GM12878 (cell line): ENCODE measurements at regions not wholly inside any gene's neighbourhood (a gene's known extent, or its start where the extent isn't known, plus 50 kb on each side); places are given as distances from the start of the nearest gene placed in this dataset.

Experiments used
- ATAC-seq: fragments of 200-7000 bp; cut with Tn5 transposase; 3 replicates; pipeline ENCODE4 v1.9.1; 2020; ENCODE audit warnings: mild to moderate bottlenecking, moderate library complexity
- BruUV-seq: library from RNA; stranded (reverse); fragments of 400-500 nt; replicated peaks from 2 replicates; lab custom pipeline; 2021; lab: Mats Ljungman, UMichigan
- CTCF ChIA-PET: fragments of 300-600 bp; sonication (Branson Sonifier 250); formaldehyde crosslinking; extraction: SDS; loops from one replicate; lab custom pipeline; 2021; ENCODE audit warnings: inconsistent platforms; lab: Yijun Ruan, JAX
- POLR2A ChIA-PET: fragments of 350-600 bp; formaldehyde crosslinking; extraction: SDS; loops from one replicate; lab custom pipeline; 2021; ENCODE audit warnings: inconsistent platforms; lab: Charles Lee
- RAD21 ChIA-PET: fragments of 300-600 bp; sonication (Branson Sonifier 250); formaldehyde crosslinking; loops from one replicate; lab custom pipeline; 2023; ENCODE audit warnings: antibody characterized with exemption; ENCODE audit not compliant: unreplicated experiment; lab: Charles Lee
- SMC1A ChIA-PET: fragments of 300-600 bp; sonication (Branson Sonifier 250); formaldehyde crosslinking; loops from one replicate; lab custom pipeline; 2023; ENCODE audit not compliant: unreplicated experiment, uncharacterized antibody; lab: Charles Lee
- DNase-seq: peaks from one replicate; pipeline ENCODE4 v3.0.0-alpha.2; 2011; ENCODE audit warnings: low read depth, low spot score
- FAIRE-seq: peaks from 3 replicates; lab custom pipeline; 2011; peaks lifted over from hg19 to GRCh38; lab: Jason Lieb, UNC
- H2AFZ ChIP-seq: 2 replicates; pipeline ENCODE4 v1.6.0; 2011; ENCODE audit warnings: low read depth, low read length, control low read depth; ENCODE audit not compliant: control insufficient read depth
- H3K27ac ChIP-seq: 2 replicates; pipeline ENCODE4 v1.5.1; 2011; ENCODE audit warnings: control low read depth; ENCODE audit not compliant: control insufficient read depth, insufficient read depth
- H3K27me3 ChIP-seq, 2 experiments: replicated peaks in 1 of 2; 2 replicates each; pipeline versions ENCODE4 v1.6.0 to v1.6.1; 2011; ENCODE audit warnings: low read length in 1 of 2; ENCODE audit not compliant: control insufficient read depth in 2 of 2, insufficient read depth in 2 of 2
- H3K36me3 ChIP-seq, 2 experiments: 2 replicates each; pipeline ENCODE4 v1.5.1; 2011; ENCODE audit warnings: low read length in 1 of 2; ENCODE audit not compliant: control insufficient read depth in 2 of 2, insufficient read depth in 2 of 2
- H3K4me1 ChIP-seq: 2 replicates; pipeline ENCODE4 v1.6.1; 2011; ENCODE audit warnings: mild to moderate bottlenecking, low read length, moderate library complexity, mixed read lengths; ENCODE audit not compliant: control insufficient read depth, insufficient read depth
- H3K4me2 ChIP-seq: 2 replicates; pipeline ENCODE4 v1.6.0; 2011; ENCODE audit warnings: control low read depth; ENCODE audit not compliant: control insufficient read depth, insufficient read depth
- H3K4me3 ChIP-seq: fragments of 200-600 bp; sonication (generic); 2 replicates; pipeline ENCODE4 v1.5.1; 2016
- H3K79me2 ChIP-seq: 2 replicates; pipeline ENCODE4 v1.6.0; 2011; ENCODE audit warnings: low read length; ENCODE audit not compliant: control insufficient read depth, insufficient read depth
- H3K9ac ChIP-seq: 2 replicates; pipeline ENCODE4 v1.8.0; 2011; ENCODE audit warnings: low read length, control low read depth, mixed read lengths; ENCODE audit not compliant: control insufficient read depth, insufficient read depth
- H3K9me3 ChIP-seq: replicated peaks from 3 replicates; pipeline ENCODE4 v1.5.1; 2011; ENCODE audit warnings: mild to moderate bottlenecking, low read length; ENCODE audit not compliant: control insufficient read depth, insufficient read depth
- H4K20me1 ChIP-seq: 2 replicates; pipeline ENCODE4 v1.6.0; 2011; ENCODE audit not compliant: control insufficient read depth, insufficient read depth
- BACH1 ChIP-seq: fragments of 450-650 bp; IDR thresholded peaks from 2 replicates; pipeline ENCODE4 v1.6.1; 2017; ENCODE audit warnings: mild to moderate bottlenecking, borderline replicate concordance
- BHLHE40 ChIP-seq, 2 experiments: fragments of 450-650 bp in 1 of 2; IDR thresholded peaks; 2 replicates each; pipeline ENCODE4 v1.6.1; 2011 to 2017; ENCODE audit warnings: low read depth in 2 of 2, borderline replicate concordance in 1 of 2, improper control_type of control experiment in 1 of 2, low read length in 1 of 2, mild to moderate bottlenecking in 1 of 2
- HCFC1 ChIP-seq: fragments of 150-350 bp; IDR thresholded peaks from 2 replicates; pipeline ENCODE4 v1.6.1; 2014; ENCODE audit warnings: low read length
- HDAC6 ChIP-seq: fragments of 200-600 bp; sonication (generic); IDR thresholded peaks from one replicate; pipeline ENCODE4 v1.8.0; 2017; ENCODE audit warnings: antibody characterized with exemption; ENCODE audit not compliant: unreplicated experiment
- MYB ChIP-seq: fragments of 150-350 bp; IDR thresholded peaks from 2 replicates; pipeline ENCODE4 v1.6.1; 2014; ENCODE audit warnings: mild to moderate bottlenecking, low read depth, low read length, borderline replicate concordance
- NR2C2 ChIP-seq: IDR thresholded peaks from 2 replicates; pipeline ENCODE4 v1.6.1; 2011; ENCODE audit warnings: borderline replicate concordance, low read depth; ENCODE audit not compliant: control insufficient read depth, insufficient read length
- RELA ChIP-seq: fragments of 450-650 bp; IDR thresholded peaks from 2 replicates; pipeline ENCODE4 v1.8.0; 2014; ENCODE audit warnings: borderline replicate concordance; ENCODE audit not compliant: partially characterized antibody
- SPI1 ChIP-seq: IDR thresholded peaks from 2 replicates; pipeline ENCODE4 v1.6.1; 2011; ENCODE audit warnings: low read depth, mild to moderate bottlenecking, low read length, moderate library complexity, borderline replicate concordance; ENCODE audit not compliant: insufficient read depth
- STAT1 ChIP-seq: fragments of 450-650 bp; conservative IDR thresholded peaks from 2 replicates; pipeline ENCODE4 v1.6.1; 2014; ENCODE audit warnings: antibody characterized with exemption, mild to moderate bottlenecking
- WRNIP1 ChIP-seq: IDR thresholded peaks from 2 replicates; pipeline ENCODE4 v1.6.1; 2011; ENCODE audit warnings: low read depth, low read length, improper control_type of control experiment, borderline replicate concordance
- WGBS: methylation state at CpG from one replicate; pipeline ENCODE4 v1.1.6; 2016; ENCODE audit warnings: low lambda C conversion rate; ENCODE audit not compliant: insufficient replicate concordance, insufficient coverage; ENCODE audit errors: missing lambda C conversion rate; 5-methylcytosine and 5-hydroxymethylcytosine counted together
- in situ Hi-C: fragments of 300-500 bp; cut with MboI; formaldehyde crosslinking; loops from 9 replicates; pipeline ENCODE4 v1.14.3; 2018; ENCODE audit warnings: mixed read lengths
- intact Hi-C: fragments of 100-400 bp; cut with micrococcal nuclease; formaldehyde crosslinking; loops from one replicate; pipeline ENCODE4 v1.14.2; 2022; ENCODE audit not compliant: unreplicated experiment
- TF ChIP-seq, protein P1 (sequence below): IDR thresholded peaks from 2 replicates; pipeline ENCODE4 v1.6.1; 2012; ENCODE audit warnings: low read depth, low read length, improper control_type of control experiment
- TF ChIP-seq, protein P2 (sequence below): IDR thresholded peaks from 2 replicates; pipeline ENCODE4 v1.6.1; 2011; ENCODE audit warnings: low read depth, mild to moderate bottlenecking, low read length, moderate library complexity, borderline replicate concordance; ENCODE audit errors: extremely low read depth
- TF ChIP-seq, protein P3 (sequence below): fragments of 450-650 bp; IDR thresholded peaks from 2 replicates; pipeline ENCODE4 v1.6.1; 2017; ENCODE audit warnings: antibody characterized with exemption, mild to moderate bottlenecking, moderate library complexity
- TF ChIP-seq, protein P4 (sequence below): fragments of 450-650 bp; IDR thresholded peaks from 2 replicates; pipeline ENCODE4 v1.6.1; 2017; ENCODE audit warnings: borderline replicate concordance
- TF ChIP-seq, protein P5 (sequence below): IDR thresholded peaks from 2 replicates; pipeline ENCODE4 v1.6.1; 2012; ENCODE audit warnings: mild to moderate bottlenecking, low read depth, low read length

DNA sequence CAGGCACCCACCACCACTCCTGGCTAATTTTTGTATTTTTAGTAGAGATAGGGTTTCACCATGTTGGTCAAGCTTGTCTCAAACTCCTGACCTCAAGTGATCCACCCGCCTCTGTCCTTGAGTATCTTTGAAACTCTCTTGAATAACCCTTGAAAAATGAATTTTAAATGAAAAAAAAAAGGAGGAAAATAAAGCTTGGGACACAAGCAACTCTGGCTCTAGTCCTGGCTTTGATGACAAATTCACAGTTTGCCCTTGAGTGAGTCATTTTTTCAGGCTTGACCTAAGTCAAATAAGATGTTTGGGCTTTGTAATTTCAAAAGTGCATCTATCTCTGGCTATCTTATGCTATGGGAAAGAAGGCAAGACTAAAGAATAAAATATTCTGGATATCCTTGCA lies 79.0 kb upstream of the TRIB2 start:
- in situ Hi-C loops (no loop called here), intact Hi-C loops (no loop called here)
- Histone ChIP-seq H2AFZ (no peak overlapping the region), H3K36me3 (no peaks in the 10 kb centered on the region), H3K4me3 (no peak overlapping the region), H3K9me3 (no peaks in the 10 kb centered on the region), H3K27ac (no peak overlapping the region), H3K27me3 (no peaks in the 10 kb centered on the region; a peak in 1 of 4 replicates), H3K4me1 (no peaks in the 10 kb centered on the region; the same call in 1 of the 2 replicates), H3K4me2 (no peak overlapping the region), H3K9ac (no peak overlapping the region), H4K20me1 (no peaks in the 10 kb centered on the region), H3K79me2 (no peaks in the 10 kb centered on the region)
- ATAC-seq (no peak), FAIRE-seq (no peak), DNase-seq (no peak)
- TF ChIP-seq, protein P1, sequence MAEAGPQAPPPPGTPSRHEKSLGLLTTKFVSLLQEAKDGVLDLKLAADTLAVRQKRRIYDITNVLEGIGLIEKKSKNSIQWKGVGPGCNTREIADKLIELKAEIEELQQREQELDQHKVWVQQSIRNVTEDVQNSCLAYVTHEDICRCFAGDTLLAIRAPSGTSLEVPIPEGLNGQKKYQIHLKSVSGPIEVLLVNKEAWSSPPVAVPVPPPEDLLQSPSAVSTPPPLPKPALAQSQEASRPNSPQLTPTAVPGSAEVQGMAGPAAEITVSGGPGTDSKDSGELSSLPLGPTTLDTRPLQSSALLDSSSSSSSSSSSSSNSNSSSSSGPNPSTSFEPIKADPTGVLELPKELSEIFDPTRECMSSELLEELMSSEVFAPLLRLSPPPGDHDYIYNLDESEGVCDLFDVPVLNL, result no peak
- TF ChIP-seq, protein P2, sequence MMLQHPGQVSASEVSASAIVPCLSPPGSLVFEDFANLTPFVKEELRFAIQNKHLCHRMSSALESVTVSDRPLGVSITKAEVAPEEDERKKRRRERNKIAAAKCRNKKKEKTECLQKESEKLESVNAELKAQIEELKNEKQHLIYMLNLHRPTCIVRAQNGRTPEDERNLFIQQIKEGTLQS, result no peak
- TF ChIP-seq, protein P3, sequence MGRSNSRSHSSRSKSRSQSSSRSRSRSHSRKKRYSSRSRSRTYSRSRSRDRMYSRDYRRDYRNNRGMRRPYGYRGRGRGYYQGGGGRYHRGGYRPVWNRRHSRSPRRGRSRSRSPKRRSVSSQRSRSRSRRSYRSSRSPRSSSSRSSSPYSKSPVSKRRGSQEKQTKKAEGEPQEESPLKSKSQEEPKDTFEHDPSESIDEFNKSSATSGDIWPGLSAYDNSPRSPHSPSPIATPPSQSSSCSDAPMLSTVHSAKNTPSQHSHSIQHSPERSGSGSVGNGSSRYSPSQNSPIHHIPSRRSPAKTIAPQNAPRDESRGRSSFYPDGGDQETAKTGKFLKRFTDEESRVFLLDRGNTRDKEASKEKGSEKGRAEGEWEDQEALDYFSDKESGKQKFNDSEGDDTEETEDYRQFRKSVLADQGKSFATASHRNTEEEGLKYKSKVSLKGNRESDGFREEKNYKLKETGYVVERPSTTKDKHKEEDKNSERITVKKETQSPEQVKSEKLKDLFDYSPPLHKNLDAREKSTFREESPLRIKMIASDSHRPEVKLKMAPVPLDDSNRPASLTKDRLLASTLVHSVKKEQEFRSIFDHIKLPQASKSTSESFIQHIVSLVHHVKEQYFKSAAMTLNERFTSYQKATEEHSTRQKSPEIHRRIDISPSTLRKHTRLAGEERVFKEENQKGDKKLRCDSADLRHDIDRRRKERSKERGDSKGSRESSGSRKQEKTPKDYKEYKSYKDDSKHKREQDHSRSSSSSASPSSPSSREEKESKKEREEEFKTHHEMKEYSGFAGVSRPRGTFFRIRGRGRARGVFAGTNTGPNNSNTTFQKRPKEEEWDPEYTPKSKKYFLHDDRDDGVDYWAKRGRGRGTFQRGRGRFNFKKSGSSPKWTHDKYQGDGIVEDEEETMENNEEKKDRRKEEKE, result no peak
- TF ChIP-seq, protein P4, sequence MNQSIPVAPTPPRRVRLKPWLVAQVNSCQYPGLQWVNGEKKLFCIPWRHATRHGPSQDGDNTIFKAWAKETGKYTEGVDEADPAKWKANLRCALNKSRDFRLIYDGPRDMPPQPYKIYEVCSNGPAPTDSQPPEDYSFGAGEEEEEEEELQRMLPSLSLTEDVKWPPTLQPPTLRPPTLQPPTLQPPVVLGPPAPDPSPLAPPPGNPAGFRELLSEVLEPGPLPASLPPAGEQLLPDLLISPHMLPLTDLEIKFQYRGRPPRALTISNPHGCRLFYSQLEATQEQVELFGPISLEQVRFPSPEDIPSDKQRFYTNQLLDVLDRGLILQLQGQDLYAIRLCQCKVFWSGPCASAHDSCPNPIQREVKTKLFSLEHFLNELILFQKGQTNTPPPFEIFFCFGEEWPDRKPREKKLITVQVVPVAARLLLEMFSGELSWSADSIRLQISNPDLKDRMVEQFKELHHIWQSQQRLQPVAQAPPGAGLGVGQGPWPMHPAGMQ, result no peak
- TF ChIP-seq RELA (no peak), BACH1 (no peak), HCFC1 (no peak), BHLHE40 (IDR thresholded peaks at IDR 0.05; ENCODE audit: borderline replicate concordance in 1 of 2, low read depth in 2 of 2, low read length in 1 of 2) (no peak), HDAC6 (no peak), MYB (no peak), SPI1 (no peak), NR2C2 (no peak), WRNIP1 (no peak), STAT1 (no peak)
- TF ChIP-seq, protein P5, sequence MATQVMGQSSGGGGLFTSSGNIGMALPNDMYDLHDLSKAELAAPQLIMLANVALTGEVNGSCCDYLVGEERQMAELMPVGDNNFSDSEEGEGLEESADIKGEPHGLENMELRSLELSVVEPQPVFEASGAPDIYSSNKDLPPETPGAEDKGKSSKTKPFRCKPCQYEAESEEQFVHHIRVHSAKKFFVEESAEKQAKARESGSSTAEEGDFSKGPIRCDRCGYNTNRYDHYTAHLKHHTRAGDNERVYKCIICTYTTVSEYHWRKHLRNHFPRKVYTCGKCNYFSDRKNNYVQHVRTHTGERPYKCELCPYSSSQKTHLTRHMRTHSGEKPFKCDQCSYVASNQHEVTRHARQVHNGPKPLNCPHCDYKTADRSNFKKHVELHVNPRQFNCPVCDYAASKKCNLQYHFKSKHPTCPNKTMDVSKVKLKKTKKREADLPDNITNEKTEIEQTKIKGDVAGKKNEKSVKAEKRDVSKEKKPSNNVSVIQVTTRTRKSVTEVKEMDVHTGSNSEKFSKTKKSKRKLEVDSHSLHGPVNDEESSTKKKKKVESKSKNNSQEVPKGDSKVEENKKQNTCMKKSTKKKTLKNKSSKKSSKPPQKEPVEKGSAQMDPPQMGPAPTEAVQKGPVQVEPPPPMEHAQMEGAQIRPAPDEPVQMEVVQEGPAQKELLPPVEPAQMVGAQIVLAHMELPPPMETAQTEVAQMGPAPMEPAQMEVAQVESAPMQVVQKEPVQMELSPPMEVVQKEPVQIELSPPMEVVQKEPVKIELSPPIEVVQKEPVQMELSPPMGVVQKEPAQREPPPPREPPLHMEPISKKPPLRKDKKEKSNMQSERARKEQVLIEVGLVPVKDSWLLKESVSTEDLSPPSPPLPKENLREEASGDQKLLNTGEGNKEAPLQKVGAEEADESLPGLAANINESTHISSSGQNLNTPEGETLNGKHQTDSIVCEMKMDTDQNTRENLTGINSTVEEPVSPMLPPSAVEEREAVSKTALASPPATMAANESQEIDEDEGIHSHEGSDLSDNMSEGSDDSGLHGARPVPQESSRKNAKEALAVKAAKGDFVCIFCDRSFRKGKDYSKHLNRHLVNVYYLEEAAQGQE, result no peak
- WGBS, result 71% methylated on average over 1 of the region's 1 CpG
- ChIA-PET RAD21 (no interaction called here), CTCF (interaction anchor here (0.7 kb wide), 1 partner anchor 440 kb away, joined by 4 read pairs; no protein-coding TSS in a partner anchor), SMC1A (interaction anchor here (1.1 kb wide), 1 partner anchor 808 kb away, joined by 3 read pairs; no protein-coding TSS in a partner anchor), POLR2A (no interaction called here)
- no TSS peak for BruUV-seq
